GM18508 (cell line): ENCODE measurements at regions not wholly inside any gene's neighbourhood (a gene's known extent, or its start where the extent isn't known, plus 50 kb on each side); places are given as distances from the start of the nearest gene placed in this dataset.

Experiments
- ATAC-seq: cut with Tn5 transposase; IDR thresholded peaks from one replicate; pipeline ENCODE4 v1.9.1; 2021; ENCODE audit warnings: moderate number of reproducible peaks; ENCODE audit not compliant: insufficient read depth, unreplicated experiment

DNA sequence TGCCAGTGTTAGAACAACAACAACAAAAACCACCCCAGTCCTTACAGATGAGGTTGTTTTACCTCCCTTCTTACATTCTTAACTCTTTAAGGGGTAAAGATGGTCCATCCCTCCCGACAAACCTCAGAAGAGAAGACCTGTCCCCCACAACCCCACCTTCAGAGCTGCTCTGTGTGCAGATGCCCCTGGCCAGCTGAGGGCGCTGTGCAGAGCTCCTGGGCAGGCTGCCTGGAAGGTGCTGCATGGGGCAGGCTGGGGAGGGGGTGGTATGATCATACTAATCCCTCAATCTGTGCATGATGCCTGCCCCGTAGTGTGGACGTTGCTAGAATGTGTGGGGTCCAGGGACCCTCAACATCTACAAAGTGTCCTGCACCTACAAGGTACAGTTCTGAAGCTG lies 387.1 kb downstream of the INHBA start:
- no peak for ATAC-seq

- no peak for ATAC-seq
These were observed 389.7 kb downstream of the INHBA start for GRCh38 chr7:41313171-41313570.

- no peak for ATAC-seq
These were observed 390.7 kb downstream of the INHBA start for GRCh38 chr7:41312235-41312634.

DNA sequence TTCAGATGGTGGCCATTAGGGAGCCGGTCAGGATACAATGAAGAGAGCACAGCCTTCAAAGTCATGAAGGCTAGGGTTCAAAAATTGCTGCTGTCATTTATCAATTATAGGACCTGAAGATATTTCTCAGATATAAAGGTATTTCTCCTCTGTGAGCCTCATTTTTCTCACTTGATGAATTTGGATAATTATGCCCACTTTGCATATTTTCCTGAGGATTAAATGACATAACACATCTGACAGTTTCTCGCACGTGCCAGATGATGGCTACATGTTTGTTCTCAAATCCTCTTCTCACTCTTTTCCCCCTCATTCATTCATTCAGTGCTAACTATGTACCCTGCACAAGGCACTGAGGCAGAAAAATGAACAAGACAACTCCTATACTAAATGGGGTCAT lies 391.6 kb downstream of the INHBA start:
- no peak for ATAC-seq

DNA sequence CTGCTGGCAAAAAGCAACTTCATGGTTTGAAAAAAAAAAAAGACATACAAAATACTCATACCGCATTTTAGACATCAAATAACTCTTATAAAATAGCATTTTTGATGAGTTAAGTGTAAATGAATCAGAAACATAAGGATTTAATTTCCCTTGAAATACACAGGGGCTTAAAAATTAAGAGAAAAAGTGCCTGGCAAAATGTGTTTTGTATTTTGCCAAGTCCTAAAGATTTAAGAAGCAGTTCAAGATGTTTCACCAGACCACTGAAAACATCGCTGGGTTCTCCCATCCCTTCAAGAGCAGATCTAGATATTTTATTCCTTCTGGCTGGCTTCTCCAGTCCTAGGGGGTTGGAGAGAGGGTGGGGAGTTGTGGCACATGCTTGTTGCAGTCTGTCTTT lies 396.4 kb downstream of the INHBA start:
- ATAC-seq: no peak

- no peak for ATAC-seq
These were observed 397.9 kb downstream of the INHBA start for GRCh38 chr7:41305001-41305400.

DNA sequence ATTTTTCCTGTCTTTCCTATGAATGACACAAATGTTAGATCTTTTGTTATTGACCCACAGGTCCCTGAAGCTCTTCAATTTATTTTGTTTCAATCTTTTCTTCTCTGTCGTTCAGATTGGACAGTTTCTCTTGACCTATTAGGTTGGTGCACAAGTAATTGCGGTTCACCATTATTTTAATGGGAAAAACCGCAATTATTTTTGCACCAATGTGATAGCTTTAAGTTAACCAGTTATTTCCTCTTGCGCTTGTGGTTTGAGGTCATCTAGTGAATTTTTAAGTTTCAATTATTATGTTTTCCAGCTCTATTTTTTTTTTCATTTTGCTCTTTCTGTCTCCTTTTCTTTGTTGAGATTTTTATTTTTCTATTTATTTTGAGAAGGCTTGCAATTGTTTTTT lies 399.2 kb downstream of the INHBA start:
- no peak for ATAC-seq

DNA sequence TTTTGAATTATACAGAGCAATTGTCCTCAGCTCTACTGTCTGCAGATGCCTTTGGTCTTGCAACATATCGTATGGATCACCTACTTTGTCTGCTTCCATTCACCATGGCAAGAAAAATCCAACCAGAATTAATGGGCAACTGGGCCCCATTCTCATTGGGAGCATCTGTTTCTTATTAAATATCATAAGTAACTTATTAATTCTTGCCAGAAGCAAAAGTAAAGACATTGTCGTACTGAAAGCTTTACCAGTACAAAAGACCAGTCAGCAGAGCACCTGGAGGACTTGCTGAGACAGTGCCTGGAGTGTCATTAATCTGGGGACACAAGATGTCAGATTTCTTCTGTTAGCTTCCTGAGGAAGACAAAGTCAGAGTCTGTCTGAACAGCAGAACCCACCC lies 404.5 kb downstream of the INHBA start:
- no peak for ATAC-seq

GRCh38 chr7:41297166-41297565 lies 405.7 kb downstream of the INHBA start:
- ATAC-seq: no peak

- no peak for ATAC-seq
These were observed 407.5 kb downstream of the INHBA start for GRCh38 chr7:41295455-41295815.

- ATAC-seq: no peak
These were observed 408.1 kb downstream of the INHBA start for GRCh38 chr7:41294556-41295454.

DNA sequence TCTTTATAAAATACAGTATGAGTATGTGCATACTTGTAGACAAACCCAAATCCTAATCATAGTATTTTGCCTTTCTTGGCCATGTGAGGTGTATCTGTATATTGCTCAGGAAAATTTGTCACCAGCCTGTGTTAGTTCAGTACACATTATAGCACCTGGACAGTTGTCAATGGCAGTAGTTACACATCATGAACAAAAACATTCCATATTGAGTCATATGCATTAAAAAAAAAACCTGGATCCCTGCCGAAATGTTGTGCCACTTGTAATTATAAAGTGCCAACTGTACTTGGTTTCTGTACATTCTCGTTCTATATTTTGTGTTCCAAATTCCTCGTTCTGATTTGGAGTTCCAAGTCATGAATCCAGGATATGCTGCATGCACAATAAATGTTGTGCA lies 410.4 kb downstream of the INHBA start:
- ATAC-seq: no peak

GRCh38 chr7:41287559-41288335 lies 415.1 kb downstream of the INHBA start:
- no peak for ATAC-seq

DNA sequence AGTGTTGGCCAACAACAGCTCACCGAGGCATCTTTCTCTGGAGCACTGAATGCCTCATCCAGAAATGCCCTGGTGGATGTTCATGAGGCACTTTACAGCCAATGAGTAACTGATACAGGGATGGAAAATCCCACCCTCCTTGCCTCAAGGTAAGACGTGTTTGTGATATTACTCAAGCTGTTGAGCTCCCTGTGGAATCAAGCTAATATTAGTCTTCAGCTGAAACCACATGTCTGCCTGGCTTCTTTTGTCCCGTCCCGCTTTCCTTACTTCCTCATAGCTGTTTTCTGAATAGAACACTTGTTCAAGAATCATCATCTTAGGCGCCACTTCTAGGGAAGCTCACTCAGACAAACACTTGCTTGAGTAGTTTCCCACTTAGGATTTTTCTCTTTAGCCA lies 422.4 kb downstream of the INHBA start:
- no peak for ATAC-seq

- ATAC-seq: no peak
These were observed 425.3 kb downstream of the INHBA start for GRCh38 chr7:41277561-41277960.

DNA sequence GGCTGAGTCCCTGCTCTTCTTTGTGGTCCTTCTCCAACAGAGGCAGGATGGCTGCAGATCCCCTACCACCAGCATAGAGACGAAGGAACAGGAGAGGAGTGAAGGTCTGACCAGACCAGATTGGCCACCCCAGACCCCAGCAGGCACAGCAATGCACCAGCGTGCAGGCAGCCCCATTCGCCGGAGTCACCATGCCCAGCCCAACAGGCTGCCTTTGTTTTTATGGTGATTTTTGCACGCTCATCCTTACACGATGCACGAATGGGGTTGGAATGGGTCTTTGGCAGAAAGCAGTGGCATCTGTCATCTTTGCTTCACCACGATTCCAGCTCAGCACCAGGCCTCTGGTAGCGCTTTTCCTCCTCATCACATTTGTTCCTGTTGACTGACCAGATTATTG lies 427.6 kb downstream of the INHBA start:
- ATAC-seq: no peak

DNA sequence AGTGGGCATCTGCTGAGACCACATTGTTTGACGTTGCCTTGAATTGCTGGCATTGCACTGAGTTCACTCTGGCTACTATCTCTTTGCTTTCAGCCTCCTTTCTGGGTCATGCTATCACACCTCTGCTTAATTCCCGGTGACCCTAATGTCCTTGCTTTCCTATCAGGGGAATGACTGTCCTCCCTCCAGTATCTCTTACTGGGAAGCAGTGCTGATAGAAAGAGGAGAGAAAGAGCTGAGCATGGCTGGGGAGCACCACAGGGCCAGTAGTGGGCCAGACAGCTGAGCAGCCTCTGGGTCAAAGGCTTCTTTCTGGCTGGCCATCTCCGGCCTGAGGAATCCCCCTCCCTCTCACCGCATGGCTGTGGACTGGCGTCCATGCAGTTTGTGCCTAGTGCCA lies 428.7 kb downstream of the INHBA start:
- ATAC-seq: no peak

DNA sequence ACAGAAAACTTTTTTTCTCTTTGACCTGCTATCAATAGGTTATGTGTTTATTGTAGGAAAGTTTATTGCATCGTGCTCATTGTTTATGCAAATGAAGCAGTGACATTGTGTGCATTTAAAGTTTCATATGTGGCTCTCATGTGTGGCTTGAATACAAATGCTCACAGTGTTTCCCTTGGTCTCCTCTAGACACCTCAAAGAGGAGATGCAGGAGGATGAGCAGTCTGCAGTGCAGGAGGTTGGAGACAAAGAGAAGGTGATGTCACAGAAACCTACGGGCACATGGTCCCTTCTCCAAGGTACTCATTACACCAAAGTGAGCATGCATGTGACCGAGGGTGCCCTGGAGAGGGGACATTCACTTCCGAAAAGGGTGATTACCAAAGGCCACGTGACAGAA lies 430.2 kb downstream of the INHBA start:
- no peak for ATAC-seq

DNA sequence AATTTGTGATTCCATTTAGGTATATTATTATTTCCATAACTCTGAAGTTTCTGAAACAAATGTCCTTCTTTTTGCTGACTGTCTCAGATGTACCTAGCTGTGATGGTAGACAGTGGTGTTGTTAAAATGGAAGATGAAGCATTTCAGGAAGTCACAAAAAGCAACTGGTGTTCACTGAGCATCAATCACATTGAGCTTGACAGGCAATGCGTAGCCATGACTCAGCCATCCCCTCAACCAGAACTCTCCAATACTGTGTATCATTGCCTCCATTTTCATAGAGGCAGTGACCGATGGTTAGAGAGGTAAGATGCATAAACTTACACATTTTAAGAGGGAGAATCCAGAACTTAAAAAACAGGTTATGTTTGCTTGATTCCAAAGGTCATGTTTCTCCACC lies 434.0 kb downstream of the INHBA start:
- ATAC-seq: no peak

GRCh38 chr7:41261080-41261479 lies 441.8 kb downstream of the INHBA start:
- no peak for ATAC-seq

DNA sequence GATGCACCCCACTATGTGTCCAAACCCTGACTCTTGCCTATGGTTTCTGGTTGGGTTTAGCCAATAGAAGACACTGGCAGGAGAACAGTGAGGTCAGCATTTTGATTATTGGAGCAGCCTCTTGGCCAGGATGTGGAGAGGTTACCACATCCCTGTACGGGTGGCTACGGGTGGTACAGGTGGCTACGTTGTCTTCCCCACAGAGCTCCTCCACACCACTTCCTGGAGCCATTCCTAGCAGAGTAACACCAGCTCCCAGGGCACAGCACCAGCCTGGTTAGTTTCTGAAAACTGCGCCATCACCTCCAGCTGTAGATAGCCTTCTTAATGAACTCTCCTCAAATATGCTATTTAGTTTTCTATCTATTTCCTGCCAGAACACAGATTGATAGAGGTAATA lies 445.2 kb downstream of the INHBA start:
- no peak for ATAC-seq
